HG03432 (cell line): ENCODE measurements at regions not wholly inside any gene's neighbourhood (a gene's known extent, or its start where the extent isn't known, plus 50 kb on each side); places are given as distances from the start of the nearest gene placed in this dataset.

Experiments
- ATAC-seq: cut with Tn5 transposase; IDR thresholded peaks from one replicate; pipeline ENCODE4 v1.9.1; 2021; ENCODE audit warnings: mild to moderate bottlenecking, moderate library complexity; ENCODE audit not compliant: unreplicated experiment

DNA sequence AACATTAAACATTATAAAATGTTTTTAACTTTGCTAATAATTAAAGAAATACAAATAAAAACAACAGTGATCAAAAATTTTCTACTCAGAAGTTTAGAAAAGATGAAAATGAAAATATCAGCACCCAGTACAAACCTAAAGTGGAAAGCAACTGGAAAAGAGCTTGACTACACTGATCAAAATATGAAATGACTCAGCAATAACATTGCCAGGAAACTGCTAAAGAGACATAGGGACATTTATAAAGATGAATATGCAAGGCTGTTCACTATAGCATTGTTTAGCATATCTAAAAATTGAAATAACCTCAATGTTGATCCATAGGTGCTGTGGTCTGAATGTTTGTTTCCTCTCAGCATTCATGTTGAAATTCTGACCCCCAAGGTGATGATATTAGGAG lies 88.5 kb upstream of the NOCT start:
- ATAC-seq = no peak

DNA sequence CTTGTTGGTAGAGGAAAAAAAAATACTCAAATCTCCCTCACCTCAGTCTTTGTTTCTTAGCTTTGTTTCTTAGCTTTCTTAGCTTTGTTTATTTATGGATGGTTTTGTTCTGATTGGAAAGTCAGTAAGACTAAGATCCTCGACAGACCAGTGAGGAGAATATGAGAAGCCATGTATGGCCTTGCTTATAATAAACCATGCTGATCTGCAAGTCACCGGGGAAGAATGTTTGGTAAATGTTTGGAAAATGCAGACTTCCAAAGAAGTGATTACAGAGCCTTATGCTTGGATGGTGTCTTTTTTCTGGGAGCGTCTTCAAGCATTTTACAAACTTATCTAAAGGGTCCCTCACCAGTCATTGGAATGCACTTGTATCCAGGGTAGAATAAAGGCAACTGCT lies 90.1 kb upstream of the NOCT start:
- ATAC-seq = no peak

DNA sequence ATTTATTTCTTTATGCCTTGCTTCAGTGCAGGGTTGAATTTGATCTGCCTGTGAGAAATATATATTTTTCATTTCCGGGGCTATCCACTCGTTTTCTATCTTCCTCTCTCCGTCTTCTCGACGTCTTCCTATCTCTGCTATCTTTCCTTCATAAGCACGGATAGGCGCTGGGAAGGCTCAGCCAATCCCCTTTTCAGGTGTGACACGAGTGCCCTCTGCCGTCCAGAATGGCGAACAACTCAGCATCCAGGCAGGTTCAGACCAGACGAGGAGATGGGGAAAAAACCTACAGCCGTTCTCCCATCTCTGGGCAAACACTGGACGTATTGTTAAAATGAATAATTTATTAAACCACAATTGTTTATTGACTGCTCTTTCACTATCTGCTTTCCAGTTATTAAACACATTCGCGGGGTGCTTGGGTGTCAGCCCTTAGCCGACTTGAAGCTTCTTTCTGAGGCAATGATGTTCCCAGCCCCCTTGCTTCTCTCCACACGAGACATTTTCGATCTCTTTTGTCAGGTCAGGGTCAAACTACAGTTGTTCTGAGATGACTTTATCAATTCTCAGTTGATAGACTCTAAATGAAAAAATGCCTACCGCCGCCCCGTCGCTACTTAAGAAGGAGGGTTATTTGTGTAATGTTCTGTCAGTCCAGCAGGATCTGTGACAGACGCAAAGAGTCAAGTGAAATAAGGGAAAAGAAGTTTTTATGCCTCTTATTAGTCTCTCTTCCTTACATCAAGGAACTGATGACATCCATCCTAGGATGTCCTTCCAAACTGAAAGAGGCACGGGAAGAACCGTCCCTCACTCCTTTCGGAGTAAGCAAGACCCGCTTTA lies 96.3 kb upstream of the NOCT start:
- ATAC-seq = peak; percentile 67

DNA sequence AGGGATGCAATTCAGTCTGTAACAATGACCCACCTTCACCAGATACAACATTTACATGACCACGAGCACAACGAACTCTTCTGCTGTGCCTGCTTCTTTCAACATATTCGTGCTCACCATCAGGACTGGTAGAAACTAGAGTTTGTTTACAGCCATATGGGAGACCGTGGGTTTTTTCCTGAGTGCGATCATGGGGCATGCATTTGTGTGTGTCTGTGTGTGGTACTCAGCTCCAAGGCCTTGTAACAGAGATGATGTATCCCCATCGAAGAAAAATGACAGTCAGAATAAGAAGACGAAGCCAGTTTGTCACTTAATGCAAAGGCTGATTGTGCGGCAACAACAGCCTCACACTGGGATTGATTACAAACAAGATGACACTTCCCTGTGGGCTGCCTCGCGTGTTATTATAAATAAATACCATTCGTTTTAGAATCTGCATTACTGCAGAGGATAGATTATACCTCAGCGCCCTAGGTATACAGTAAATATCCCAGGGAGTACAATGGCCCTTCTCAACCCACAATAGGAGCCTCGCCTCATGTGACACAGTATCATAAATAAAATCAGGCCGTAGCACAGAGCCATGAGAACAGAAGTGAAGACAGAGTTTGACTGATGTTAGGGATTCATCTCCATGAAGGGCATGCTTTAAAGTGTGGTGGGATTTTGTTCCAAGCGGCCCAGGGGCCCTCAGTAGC lies 97.3 kb upstream of the NOCT start:
- no peak for ATAC-seq

DNA sequence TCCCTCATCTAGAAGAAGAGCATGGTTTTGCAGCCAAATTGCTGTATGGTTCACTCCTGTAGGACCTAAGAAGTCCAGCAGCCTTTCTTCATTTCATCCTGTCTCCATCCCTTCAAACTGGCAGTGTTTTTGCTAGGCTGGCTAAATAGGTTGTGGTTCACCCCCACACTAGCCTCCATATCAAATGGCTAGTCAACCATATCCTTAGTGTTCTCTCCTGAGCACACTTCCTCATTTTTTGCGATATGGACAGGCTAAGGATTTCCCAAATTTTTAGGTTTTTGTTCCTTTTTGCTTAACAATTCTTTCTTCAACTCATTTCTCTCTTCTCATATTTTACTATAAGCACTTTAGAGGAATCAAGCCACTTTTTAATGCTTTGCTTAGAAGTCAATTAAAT lies 98.8 kb upstream of the NOCT start:
- no peak for ATAC-seq

DNA sequence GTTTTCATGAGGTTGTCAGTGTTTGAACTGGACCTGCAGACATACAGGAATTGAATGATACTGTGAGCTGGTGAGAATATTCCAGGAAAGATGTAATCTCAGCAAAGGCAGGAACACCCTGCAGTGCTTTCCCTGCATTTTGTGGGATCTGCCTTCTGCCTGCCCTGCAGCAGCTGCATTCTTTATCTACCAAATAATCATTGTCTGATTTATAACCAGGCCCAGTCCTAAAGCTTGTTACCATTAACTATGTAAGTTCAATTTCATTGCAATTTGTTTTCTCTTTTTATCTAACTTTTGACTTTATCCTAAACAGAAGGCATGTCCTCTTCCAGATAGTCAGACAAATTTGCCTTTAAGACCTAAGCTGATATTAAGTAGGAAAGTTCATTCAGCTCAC lies 99.8 kb upstream of the NOCT start:
- ATAC-seq = no peak

DNA sequence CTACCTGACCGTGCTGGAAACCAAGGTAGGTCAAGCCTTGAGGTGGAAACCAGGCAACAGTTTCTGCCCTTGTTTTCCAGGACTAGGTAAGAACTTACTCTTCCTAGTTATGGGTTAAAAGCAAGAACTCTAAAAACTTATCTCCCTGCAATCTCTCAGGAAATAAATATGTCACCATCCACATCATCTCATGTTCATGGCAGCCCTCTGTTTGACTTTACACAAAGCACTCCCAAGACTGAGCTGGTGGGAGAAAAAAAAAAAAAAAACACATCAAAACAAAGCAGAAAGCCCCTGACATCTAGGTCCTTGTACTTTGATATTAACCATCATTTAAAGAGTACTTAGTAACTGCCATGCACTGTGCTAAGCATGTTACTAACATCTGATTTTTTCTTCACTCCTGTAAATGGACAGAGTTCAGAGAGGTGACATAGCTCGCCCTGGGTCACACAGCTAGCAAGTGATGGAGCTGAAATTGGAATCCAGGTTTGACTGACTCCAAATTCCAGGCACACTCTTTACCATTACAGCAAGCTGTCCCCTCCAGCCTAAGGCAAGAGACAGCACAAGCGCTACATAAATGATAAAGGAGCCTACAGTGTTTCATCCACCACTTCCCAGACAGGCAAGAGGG lies 102.8 kb upstream of the NOCT start:
- ATAC-seq = no peak

DNA sequence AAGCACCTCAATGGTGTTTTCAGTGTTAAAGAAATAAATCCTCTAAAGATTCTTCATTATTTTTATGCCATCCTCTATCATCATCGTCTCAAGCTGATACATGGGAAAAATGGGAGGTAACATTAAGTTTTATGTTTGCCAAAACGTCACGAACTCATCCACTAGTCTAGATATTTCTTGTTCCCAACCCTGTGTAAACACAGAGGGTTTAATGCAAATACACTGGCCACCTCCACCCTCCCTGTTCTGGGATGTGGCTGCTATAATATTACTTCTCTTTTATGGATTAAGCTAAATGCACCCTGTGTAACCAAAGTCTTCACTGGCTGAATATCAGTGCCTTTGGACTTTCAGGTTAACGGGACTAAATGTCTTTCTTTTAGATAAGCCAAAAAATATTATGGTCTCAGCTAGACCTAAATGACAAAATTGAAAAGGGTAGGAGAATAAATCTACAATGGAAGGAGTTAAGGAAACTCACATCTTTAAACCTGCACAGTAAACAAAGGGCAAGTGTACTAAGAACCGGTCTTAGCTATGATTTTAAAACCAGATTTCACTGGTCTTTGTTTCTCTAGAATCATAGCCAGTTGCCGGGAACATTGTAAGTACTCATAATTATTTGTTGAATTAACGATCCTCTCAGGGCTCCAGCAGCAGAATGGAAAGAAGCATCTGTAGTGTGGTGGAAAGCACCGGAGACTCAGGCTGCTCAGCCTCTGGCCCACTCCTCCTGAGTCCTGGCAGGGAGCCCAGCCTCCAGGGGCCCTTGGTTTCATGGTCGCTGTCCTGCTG lies 103.5 kb upstream of the NOCT start:
- no peak for ATAC-seq

DNA sequence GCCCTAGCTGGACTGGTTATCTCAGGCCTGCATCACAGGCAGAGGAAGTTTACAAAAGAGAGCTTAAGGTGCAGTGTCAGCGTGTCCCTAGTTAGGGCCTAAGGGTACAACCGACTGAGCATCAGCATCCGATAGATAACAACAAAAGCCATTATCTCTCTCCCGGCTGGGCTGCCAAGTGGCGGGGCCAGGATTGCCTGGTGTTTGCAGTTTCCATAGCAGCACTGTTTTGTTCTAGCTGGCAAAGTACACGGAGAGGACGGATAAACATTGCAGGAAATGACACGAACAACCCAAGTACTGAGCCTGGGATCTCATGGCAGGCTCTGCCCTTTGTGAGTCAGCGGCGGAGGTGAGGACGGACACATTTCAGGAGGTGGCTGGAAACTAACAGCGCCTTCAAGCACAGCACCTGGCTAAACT lies 104.7 kb upstream of the NOCT start:
- ATAC-seq = no peak

DNA sequence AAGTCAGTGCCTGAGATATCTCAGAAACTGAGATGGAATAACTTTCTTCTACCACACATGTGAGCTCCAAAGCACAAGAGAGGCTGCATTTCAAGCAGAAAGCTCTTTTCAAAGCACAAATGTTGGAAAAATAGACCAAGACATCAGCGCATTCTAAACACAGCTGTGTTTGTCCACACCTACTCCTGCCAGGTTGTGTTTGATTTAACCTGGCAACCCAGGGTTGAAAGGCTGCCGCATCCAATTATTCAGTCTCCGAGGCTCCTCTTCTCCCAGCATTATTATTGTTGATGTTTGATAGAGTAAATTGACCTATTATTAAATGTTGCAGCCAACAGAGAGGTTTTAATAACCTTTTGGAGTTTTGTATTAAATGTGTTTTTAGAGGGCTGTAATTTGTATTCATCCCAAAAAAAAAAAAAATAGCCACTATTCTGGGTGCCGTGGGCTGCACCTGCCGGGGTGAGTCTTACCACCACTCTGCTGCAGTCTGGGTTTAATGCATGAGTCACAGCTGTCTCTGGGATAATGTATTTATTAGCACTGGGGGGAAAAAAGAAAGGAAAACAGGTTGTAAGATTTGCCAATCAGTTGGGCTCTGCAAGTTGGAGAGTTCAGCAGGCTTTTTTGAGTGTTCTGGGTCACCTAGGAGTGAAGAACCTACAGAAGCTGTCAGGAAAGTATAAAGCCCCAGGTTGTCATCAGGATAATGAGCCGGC lies 105.2 kb upstream of the NOCT start:
- no peak for ATAC-seq

DNA sequence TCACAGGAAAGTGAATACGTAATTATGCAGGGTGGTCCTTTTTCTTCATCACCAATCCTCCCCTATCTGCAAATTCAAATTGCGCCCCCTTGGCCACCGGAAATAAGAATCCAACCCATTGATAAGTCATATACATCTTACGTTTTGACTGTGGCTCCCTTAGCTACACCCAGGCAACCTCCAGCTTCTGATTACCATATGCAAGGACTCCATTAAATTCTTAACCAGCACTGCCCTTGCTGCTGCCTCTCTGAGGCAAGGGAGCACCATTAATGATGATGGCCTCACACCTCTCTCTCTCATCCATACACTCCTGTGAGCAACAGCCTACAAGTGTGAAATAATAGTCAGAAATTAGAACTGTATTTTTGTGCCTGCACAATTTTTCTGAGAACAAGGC lies 106.0 kb upstream of the NOCT start:
- ATAC-seq = no peak

DNA sequence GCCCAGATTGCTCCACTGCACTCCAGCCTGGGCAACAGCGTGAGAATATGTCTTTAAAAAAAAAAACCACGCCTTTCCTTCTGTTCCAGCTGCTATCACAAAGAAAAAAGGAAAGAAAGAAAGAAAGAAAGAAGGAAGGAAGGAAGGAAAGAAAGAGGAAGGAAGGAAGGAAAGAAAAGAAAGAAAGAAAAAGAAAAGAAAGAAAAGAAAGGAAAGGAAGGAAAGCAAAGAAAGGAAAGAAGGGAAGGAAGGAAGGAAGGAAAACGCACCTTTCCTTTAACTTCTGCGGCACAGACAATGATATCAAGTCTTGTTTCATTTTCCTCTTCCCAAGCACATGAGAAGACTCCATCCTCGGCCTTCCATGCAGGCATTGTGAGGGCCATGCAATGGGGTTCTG lies 107.4 kb upstream of the NOCT start:
- ATAC-seq = no peak

DNA sequence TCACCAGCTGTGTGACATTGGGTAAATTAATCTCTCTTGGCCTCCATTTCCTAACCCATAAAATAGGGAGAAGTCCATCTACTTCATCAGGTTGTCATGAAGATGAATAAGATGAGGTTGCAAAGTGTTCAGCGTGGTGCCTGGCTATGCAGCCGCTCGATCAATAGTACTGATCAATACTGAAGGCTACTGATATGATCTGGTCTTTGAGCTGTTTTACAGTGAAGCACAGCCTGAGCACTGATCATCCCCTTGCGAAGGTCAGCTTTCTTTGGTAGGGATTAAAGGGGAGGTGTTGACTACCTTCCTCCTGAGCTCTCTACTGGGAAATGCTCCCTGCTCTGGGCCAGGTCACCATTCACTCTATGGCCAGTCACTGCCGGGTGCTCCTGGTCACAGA lies 108.4 kb upstream of the NOCT start:
- no peak for ATAC-seq

DNA sequence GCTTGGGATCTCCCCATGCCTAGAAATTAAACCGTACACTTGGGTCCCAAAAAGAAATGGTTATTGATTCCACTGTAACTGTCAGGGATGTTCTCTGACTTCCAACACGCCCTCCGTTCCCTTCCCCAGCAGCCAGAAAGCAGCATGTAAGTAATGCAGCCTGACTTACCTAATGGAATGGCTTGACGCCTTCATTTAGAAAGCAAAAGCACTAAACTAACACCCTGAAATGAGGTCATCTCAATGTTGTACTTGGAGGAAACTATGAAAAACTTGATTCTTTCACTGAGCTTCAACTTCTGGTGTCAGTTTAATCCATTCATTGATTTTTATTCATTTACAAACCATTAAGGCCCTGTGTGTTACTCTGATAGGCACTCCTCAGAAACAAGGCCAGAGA lies 110.8 kb upstream of the NOCT start:
- ATAC-seq = no peak

DNA sequence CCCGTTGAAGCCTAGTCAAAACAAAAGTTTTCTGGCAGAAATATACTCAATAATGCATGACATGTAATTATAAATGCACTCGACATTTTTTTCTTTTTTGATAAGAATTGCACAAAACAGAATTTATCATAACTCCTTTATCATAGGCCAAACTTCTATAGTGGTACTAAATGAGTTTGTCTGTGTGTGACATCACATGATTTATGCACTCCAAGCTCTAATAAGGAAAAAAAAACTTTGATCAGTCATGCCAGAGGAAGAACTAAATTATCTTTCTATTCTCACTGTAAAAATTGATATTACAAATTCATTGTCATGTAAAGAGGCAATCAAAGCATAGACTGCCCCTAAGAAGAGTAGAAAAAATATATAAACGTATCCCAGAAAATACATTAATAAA lies 112.4 kb upstream of the NOCT start:
- no peak for ATAC-seq

DNA sequence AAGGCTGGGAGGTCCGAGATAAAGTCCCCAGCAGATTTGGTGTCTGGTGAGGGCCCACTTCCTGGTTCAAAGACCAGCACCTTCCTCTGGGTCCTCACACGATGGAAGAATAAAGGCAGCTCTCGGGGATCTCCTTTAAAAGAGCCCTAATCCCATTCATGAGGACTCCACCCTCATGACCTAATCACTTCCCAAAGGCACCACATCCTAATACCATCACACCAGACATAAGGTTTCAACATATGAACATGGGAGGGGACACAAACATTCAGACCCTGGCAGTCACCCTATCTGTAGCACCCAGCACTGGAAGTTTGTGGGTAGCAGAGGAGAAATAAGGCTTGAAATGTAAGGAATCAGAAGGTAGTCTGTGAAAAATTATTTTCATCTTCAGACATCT lies 112.9 kb upstream of the NOCT start:
- no peak for ATAC-seq

DNA sequence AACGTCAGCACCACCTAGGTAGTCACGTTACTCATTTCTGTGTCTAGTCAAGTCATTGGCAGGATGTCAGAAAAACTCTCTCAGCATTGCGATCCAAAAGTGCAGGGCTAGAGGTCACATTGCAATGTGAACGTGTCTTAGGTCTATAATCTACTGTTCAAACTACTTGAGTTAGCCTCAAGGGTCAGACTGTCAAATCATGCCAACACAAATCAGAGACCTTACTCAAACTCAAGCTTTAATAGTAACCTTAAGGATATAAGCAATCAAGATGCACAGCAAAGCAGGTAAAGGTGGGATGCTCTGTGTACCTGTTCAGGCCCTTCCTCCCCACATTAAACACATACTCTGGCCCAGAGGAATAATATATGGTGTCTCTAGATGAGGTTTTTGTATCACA lies 114.4 kb upstream of the NOCT start:
- no peak for ATAC-seq

DNA sequence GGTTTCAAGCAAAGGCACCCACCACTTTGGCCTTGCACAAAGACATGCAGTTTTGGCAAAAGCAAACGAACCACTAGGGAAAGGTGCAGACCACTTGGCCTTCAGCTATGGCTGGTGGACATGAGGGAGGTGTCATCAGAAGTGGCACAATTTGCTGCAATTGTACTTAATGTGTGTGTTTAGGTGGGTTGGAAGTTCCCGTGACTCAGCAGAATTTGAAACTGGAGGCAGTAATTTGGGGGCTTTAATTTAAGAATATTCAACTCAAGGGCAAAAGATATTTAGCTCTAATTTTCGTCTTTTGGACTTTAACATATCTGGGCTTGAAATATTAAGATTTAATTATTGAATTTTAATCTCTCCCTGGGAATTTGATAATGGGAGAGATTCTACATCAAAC lies 115.6 kb upstream of the NOCT start:
- ATAC-seq = no peak

DNA sequence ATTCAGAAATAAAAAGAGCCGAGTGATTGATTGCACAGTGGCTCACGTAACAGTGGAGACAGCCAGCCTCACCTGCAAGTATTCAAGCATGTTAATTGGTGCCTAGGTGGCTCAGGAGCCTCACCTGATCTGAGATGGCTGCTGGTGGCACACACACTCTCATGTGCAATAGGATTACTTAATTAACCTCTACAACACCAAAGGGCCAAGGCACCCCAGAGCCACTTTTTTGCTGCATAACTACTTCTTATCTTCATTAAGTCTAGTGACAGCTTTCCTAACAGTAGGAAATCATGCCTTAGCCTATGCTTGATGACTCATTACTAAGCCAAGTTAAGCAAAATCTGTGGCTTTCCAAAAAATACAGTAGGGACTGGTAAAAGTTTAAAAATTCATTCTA lies 117.3 kb upstream of the NOCT start:
- no peak for ATAC-seq

DNA sequence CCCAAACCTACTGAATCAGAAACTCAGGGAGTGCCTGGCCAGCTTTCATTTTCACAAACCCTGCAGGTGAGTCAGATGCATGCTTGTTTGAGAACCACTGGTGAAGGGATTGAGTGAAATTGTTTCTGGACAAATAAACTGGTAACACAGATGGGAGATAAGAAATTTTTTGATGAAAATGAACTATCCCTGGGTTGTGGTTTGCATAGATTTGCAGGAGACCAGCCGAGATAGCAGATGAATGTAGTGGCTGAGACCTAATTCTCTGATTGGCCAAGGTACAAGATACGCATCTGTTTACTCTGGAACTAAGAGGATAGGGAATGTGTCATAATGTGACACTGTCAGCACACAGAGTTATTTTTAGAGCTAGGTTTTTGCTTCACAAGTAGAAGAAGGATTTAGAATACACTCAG lies 117.8 kb upstream of the NOCT start:
- ATAC-seq = no peak

DNA sequence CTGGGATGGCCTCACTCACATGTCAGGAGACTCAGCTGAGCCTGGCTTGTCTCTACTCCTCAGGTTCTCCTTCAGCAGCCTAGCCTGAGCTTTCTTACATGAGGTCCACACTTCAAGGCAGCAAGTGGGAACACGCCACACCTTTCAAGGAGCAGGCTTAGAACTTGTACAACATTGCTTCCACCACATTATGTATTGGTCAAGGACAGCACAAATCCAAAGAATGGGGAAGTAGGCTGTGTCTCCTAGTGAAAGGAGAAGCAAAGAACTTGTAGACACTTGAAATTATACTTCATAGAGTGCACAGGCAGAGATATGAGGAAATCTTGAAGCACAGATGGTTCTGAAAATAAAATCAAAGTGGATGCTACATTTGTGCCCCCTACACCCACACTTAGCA lies 120.9 kb upstream of the NOCT start:
- ATAC-seq = no peak
